GM18526 (cell line): ENCODE measurements at regions not wholly inside any gene's neighbourhood (a gene's known extent, or its start where the extent isn't known, plus 50 kb on each side); places are given as distances from the start of the nearest gene placed in this dataset.

ENCODE experiments used
- POLR2A ChIP-seq: IDR thresholded peaks from 3 replicates; pipeline ENCODE4 v1.6.1; 2011; ENCODE audit not compliant: insufficient read length; ENCODE audit errors: extremely low read depth

- TF ChIP-seq POLR2A, result no peak
These were observed 479.2 kb upstream of the RGS6 start for GRCh38 chr14:71452987-71453386.

- TF ChIP-seq POLR2A, result no peak
These were observed 478.2 kb upstream of the RGS6 start for GRCh38 chr14:71454010-71454409.

GRCh38 chr14:71454513-71455332, 477.5 kb upstream of the RGS6 start:
- no peak for TF ChIP-seq POLR2A

- TF ChIP-seq POLR2A, result no peak
These were observed 472.1 kb upstream of the RGS6 start for GRCh38 chr14:71460091-71460490.

GRCh38 chr14:71463807-71464206, 468.4 kb upstream of the RGS6 start:
- TF ChIP-seq POLR2A, result no peak

- TF ChIP-seq POLR2A, result no peak
These were observed 467.4 kb upstream of the RGS6 start for GRCh38 chr14:71464840-71465239.

GRCh38 chr14:71465316-71465715, 466.9 kb upstream of the RGS6 start:
- no peak for TF ChIP-seq POLR2A

GRCh38 chr14:71466251-71466650, 466.0 kb upstream of the RGS6 start:
- no peak for TF ChIP-seq POLR2A

- TF ChIP-seq POLR2A, result no peak
These were observed 465.3 kb upstream of the RGS6 start for GRCh38 chr14:71466946-71467345.

GRCh38 chr14:71467361-71467811, 464.8 kb upstream of the RGS6 start:
- TF ChIP-seq POLR2A, result no peak

GRCh38 chr14:71468701-71469100, 463.5 kb upstream of the RGS6 start:
- no peak for TF ChIP-seq POLR2A

GRCh38 chr14:71469643-71470335, 462.4 kb upstream of the RGS6 start:
- no peak for TF ChIP-seq POLR2A

- no peak for TF ChIP-seq POLR2A
These were observed 460.4 kb upstream of the RGS6 start for GRCh38 chr14:71471634-71472355.

GRCh38 chr14:71472356-71473340, 459.6 kb upstream of the RGS6 start:
- TF ChIP-seq POLR2A, result no peak

GRCh38 chr14:71473843-71474242, 458.4 kb upstream of the RGS6 start:
- no peak for TF ChIP-seq POLR2A
